ENCODE measurements at regions not wholly inside any gene's neighbourhood (a gene's known extent, or its start where the extent isn't known, plus 50 kb on each side); places are given as distances from the start of the nearest gene placed in this dataset.

DNA sequence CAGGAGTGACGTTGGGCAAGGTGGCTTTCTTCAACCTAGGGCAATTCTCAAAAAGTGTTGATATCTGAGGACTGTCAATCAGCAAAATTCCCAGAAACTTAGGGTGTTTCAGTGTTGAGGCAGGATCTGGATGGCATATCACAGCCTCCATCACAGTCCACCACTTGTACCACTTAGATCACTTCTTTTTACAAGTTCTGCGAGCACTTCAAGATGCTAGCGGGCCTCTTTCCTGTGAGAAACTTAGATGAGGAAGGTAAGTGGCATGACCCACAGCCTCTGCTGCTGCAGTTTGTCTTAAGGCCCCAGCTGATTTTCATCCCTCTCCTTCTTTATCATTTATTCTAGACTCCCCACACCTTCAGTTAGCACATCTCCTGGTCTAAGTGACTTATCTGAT, 295.4 kb upstream of the ZNF521 start:
- DNase-seq (ENCODE audit: low spot score): no peak
- Histone ChIP-seq H3K27me3 (replicated peaks; ENCODE audit: insufficient read depth) (no peaks in the 10 kb centered on the region), H3K4me3 (no peak overlapping the region), H3K4me1 (replicated peaks) (no peaks in the 10 kb centered on the region), H3K36me3 (no peaks in the 10 kb centered on the region), H3K9me3 (no peaks in the 10 kb centered on the region), H3K27ac (no peak overlapping the region)
- intact Hi-C loops (cut with DNase I): no loop called here
- TF ChIP-seq, protein P1, sequence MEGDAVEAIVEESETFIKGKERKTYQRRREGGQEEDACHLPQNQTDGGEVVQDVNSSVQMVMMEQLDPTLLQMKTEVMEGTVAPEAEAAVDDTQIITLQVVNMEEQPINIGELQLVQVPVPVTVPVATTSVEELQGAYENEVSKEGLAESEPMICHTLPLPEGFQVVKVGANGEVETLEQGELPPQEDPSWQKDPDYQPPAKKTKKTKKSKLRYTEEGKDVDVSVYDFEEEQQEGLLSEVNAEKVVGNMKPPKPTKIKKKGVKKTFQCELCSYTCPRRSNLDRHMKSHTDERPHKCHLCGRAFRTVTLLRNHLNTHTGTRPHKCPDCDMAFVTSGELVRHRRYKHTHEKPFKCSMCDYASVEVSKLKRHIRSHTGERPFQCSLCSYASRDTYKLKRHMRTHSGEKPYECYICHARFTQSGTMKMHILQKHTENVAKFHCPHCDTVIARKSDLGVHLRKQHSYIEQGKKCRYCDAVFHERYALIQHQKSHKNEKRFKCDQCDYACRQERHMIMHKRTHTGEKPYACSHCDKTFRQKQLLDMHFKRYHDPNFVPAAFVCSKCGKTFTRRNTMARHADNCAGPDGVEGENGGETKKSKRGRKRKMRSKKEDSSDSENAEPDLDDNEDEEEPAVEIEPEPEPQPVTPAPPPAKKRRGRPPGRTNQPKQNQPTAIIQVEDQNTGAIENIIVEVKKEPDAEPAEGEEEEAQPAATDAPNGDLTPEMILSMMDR (IDR thresholded peaks at IDR 0.05): no peak
- no peak for TF ChIP-seq POLR2A (IDR thresholded peaks at IDR 0.05)
- TF ChIP-seq POLR2AphosphoS5 (IDR thresholded peaks at IDR 0.05): no peak
- WGBS: 93% methylated on average over 3 of the region's 3 CpGs

DNA sequence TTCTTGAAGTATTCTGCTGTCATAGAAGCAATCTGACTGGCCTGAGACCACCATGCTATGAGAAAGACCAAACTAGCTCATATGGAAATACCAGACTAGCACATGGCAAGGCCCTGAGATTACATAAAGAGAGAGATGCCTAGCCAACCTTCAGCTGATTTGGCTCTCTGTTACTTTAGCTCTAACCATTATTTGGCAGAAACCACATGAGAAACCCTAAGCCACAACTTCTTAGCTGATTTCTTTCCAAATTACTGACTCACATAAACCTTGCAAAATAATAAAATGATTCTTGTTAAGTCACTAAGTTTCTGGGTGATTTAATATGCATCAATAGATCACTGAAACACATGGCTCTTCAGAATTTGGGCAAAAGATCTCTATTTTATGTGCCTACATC, 295.0 kb upstream of the ZNF521 start:
- H3K27ac ChIP-seq: no peak overlapping the region
- H3K27me3 ChIP-seq (replicated peaks; ENCODE audit: insufficient read depth): no peaks in the 10 kb centered on the region
- no peak for DNase-seq (ENCODE audit: low spot score)
- H3K36me3 ChIP-seq: no peaks in the 10 kb centered on the region
- no peak for TF ChIP-seq POLR2A (IDR thresholded peaks at IDR 0.05)
- TF ChIP-seq, protein P1 (IDR thresholded peaks at IDR 0.05): no peak
- intact Hi-C loops (cut with DNase I): no loop called here
- no peak overlapping the region for H3K4me3 ChIP-seq
- no peaks in the 10 kb centered on the region for H3K9me3 ChIP-seq
- H3K4me1 ChIP-seq (replicated peaks): no peaks in the 10 kb centered on the region

DNA sequence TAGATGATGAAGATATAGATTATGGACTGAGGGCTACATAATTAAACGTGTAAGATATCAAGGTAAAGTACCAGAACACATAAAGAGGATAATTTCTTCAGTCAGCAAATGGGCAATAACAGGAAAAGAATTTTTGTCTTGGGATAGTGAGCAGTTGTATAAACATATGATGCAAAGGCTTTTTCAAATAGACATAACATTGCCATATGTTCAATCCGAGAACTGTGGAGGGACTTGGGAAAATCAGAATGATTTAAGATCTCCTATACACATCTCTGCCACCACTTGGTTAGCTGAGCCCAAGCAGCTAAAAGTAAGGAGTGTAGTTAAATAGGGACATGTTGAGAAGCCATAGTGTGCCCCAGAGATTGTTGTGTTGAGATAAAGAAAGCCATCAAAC, 287.6 kb upstream of the ZNF521 start:
- no peaks in the 10 kb centered on the region for H3K36me3 ChIP-seq
- H3K27ac ChIP-seq: no peak overlapping the region
- intact Hi-C loops (cut with DNase I): no loop called here
- H3K4me1 ChIP-seq (replicated peaks): no peaks in the 10 kb centered on the region
- DNase-seq (ENCODE audit: low spot score): no peak
- no peaks in the 10 kb centered on the region for H3K9me3 ChIP-seq
- TF ChIP-seq, protein P1 (IDR thresholded peaks at IDR 0.05): no peak
- TF ChIP-seq POLR2AphosphoS5 (IDR thresholded peaks at IDR 0.05) (no peak), POLR2A (IDR thresholded peaks at IDR 0.05) (no peak)
- H3K27me3 ChIP-seq (replicated peaks; ENCODE audit: insufficient read depth): no peaks in the 10 kb centered on the region
- H3K4me3 ChIP-seq: no peak overlapping the region
- WGBS: 78% methylated on average over 2 of the region's 2 CpGs

DNA sequence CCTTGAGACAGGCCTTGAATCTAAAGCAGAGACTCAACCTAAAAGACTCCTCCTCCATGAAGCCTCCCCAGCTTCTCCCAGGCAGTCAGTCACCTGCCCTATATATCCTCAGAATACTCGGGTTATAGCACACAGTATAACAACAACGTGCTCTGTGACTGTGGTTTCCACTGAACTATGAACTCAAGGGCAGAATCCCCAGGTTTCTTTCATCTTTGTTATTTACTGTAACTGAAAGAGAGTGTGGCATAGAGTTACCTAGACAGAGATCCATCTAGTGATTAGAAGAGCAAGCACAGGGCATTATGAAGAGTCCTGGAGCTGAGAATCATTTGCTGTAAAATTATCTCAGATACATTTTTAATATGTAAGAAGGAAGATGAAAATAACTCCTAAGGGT, 281.6 kb upstream of the ZNF521 start:
- intact Hi-C loops (cut with DNase I): no loop called here
- no peaks in the 10 kb centered on the region for H3K36me3 ChIP-seq
- TF ChIP-seq, protein P1 (IDR thresholded peaks at IDR 0.05): no peak
- TF ChIP-seq POLR2A (IDR thresholded peaks at IDR 0.05): no peak
- no peak for TF ChIP-seq POLR2AphosphoS5 (IDR thresholded peaks at IDR 0.05)
- H3K4me1 ChIP-seq (replicated peaks): no peaks in the 10 kb centered on the region
- H3K9me3 ChIP-seq: no peaks in the 10 kb centered on the region
- no peak for DNase-seq (ENCODE audit: low spot score)
- WGBS: 53% methylated on average over 2 of the region's 2 CpGs
- H3K27ac ChIP-seq: no peak overlapping the region
- H3K4me3 ChIP-seq: no peak overlapping the region
- no peaks in the 10 kb centered on the region for H3K27me3 ChIP-seq (replicated peaks; ENCODE audit: insufficient read depth)

DNA sequence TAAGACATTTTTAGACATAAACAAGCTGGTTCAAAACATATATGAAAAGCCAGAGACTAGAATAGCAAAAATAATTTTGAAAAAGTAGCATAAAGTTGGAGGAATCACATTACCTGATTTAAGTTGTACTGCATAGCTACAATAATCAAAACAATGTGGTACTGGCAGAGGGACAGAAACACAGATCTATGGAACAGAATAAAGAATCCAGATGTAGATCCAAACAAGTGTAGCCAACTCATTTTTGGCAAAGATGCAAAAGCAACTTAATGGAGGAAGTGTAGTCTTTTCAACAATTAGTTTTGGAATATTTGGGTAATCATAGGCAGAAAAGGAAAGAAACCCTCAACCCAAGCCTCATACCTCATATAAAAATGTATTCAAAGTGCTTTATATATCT, 278.7 kb upstream of the ZNF521 start:
- Histone ChIP-seq H3K4me1 (replicated peaks) (no peaks in the 10 kb centered on the region), H3K27ac (no peak overlapping the region), H3K36me3 (no peaks in the 10 kb centered on the region), H3K9me3 (no peaks in the 10 kb centered on the region), H3K27me3 (replicated peaks; ENCODE audit: insufficient read depth) (no peaks in the 10 kb centered on the region), H3K4me3 (no peak overlapping the region)
- DNase-seq (ENCODE audit: low spot score): no peak
- TF ChIP-seq POLR2AphosphoS5 (IDR thresholded peaks at IDR 0.05) (no peak), POLR2A (IDR thresholded peaks at IDR 0.05) (no peak)
- TF ChIP-seq, protein P1 (IDR thresholded peaks at IDR 0.05): no peak
- intact Hi-C loops (cut with DNase I): no loop called here
